ENCODE measurements at regions not wholly inside any gene's neighbourhood (a gene's known extent, or its start where the extent isn't known, plus 50 kb on each side); places are given as distances from the start of the nearest gene placed in this dataset.
"Not testable (repeated sequence)": the region's sequence is repeated elsewhere in the genome, so short reads cannot be mapped to it uniquely, and the experiment has no call there.

GRCh38 chr2:9708683-9709538, 78.1 kb upstream of the YWHAQ start:
- no peak for DNase-seq

- DNase-seq = no peak
These were observed 78.9 kb upstream of the YWHAQ start for GRCh38 chr2:9709539-9710285.

- no peak for DNase-seq
These were observed 79.5 kb upstream of the YWHAQ start for GRCh38 chr2:9710311-9710710.

- no peak for DNase-seq
These were observed 81.5 kb upstream of the YWHAQ start for GRCh38 chr2:9712263-9712662.

- no peak for DNase-seq
These were observed 83.9 kb upstream of the YWHAQ start for GRCh38 chr2:9714630-9715214.

- no peak for DNase-seq
These were observed 84.4 kb upstream of the YWHAQ start for GRCh38 chr2:9715238-9715637.

GRCh38 chr2:9717886-9718451, 87.2 kb upstream of the YWHAQ start:
- DNase-seq = no peak

- DNase-seq = no peak
These were observed 89.7 kb upstream of the YWHAQ start for GRCh38 chr2:9720352-9721093.

- no peak for DNase-seq
These were observed 90.5 kb upstream of the YWHAQ start for GRCh38 chr2:9721344-9721743.

- no peak for DNase-seq
These were observed 91.7 kb upstream of the YWHAQ start for GRCh38 chr2:9722451-9722850.

- no peak for DNase-seq
These were observed 93.8 kb upstream of the YWHAQ start for GRCh38 chr2:9724565-9724964.

GRCh38 chr2:9725106-9725505, 94.3 kb upstream of the YWHAQ start:
- no peak for DNase-seq

- not testable (repeated sequence) for DNase-seq
These were observed 95.2 kb upstream of the YWHAQ start for GRCh38 chr2:9726016-9726415.

- not testable (repeated sequence) for DNase-seq
These were observed 99.7 kb upstream of the YWHAQ start for GRCh38 chr2:9730523-9730922.

GRCh38 chr2:9732824-9733223, 102.0 kb upstream of the YWHAQ start:
- DNase-seq = no peak

GRCh38 chr2:9734308-9734707, 103.5 kb upstream of the YWHAQ start:
- no peak for DNase-seq

- DNase-seq = no peak
These were observed 104.5 kb upstream of the YWHAQ start for GRCh38 chr2:9735335-9735734.

GRCh38 chr2:9736021-9736420, 105.2 kb upstream of the YWHAQ start:
- DNase-seq = no peak

GRCh38 chr2:9737053-9737875, 106.0 kb upstream of the TAF1B start:
- DNase-seq = no peak

GRCh38 chr2:9738062-9738461, 105.2 kb upstream of the TAF1B start:
- no peak for DNase-seq

All from activated gamma-delta T cell (primary cell).